Skin epidermis (tissue), 12 donors: ENCODE measurements at regions not wholly inside any gene's neighbourhood (a gene's known extent, or its start where the extent isn't known, plus 50 kb on each side); places are given as distances from the start of the nearest gene placed in this dataset.
"Not testable (repeated sequence)": the region's sequence is repeated elsewhere in the genome, so short reads cannot be mapped to it uniquely, and the experiment has no call there.

Source experiments
- H3K27ac ChIP-seq, 21 experiments: fragments of 200-600 bp; sonication (generic) in 11 of 21; one replicate each; pipeline ENCODE4 v1.5.0; 2020; ENCODE audit warnings: mild to moderate bottlenecking in 3 of 21, inconsistent platforms in 2 of 21, moderate library complexity in 2 of 21
- H3K4me3 ChIP-seq, 7 experiments: fragments of 200-600 bp; sonication (generic) in 2 of 7; one replicate each; pipeline ENCODE4 v1.5.0; 2020; ENCODE audit warnings: inconsistent platforms in 2 of 7, mild to moderate bottlenecking in 2 of 7, moderate library complexity in 1 of 7

DNA sequence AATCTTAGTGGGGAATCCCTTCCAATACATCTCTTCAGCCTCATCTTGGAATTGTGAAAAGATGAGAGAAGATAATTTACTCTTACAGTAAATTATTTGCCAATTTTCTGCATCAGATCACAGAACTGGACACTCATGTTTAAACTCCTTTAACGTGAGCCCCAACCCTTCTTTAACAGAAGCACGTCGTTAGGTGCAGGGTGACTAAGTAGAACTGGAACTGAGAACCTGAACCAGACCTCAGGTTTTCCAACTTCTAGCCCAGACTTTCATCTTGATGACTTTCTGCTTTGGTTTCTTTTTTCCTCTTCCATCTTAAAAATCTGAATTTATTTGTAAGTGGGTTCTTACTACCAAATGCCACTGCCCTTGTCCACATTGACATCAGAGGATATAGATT lies 57.2 kb upstream of the LYZL2 start:
- H3K27ac ChIP-seq, result no peak overlapping the region
- H3K4me3 ChIP-seq, result no peak overlapping the region

DNA sequence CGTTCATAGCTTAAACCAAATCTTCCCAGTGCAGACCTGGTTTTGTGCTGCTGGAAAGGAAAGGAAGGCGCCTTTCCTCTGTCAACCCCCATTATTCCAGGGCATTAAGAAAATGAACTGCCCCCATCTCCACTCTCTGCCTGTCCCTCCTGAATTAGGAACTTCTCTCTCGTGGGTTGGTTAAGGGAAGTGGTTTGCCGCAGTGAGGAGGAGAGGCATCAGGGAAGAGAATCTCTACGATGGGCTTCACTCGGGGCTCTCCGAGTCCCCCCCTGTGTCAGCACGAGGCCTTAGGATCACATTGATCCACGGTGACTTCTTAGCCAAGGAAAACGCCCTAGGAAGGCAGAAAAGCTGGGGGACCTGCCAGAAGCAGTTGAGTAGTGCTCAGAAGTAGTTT lies 53.9 kb upstream of the LYZL2 start:
- Histone ChIP-seq H3K27ac (no peak overlapping the region), H3K4me3 (no peak overlapping the region)

DNA sequence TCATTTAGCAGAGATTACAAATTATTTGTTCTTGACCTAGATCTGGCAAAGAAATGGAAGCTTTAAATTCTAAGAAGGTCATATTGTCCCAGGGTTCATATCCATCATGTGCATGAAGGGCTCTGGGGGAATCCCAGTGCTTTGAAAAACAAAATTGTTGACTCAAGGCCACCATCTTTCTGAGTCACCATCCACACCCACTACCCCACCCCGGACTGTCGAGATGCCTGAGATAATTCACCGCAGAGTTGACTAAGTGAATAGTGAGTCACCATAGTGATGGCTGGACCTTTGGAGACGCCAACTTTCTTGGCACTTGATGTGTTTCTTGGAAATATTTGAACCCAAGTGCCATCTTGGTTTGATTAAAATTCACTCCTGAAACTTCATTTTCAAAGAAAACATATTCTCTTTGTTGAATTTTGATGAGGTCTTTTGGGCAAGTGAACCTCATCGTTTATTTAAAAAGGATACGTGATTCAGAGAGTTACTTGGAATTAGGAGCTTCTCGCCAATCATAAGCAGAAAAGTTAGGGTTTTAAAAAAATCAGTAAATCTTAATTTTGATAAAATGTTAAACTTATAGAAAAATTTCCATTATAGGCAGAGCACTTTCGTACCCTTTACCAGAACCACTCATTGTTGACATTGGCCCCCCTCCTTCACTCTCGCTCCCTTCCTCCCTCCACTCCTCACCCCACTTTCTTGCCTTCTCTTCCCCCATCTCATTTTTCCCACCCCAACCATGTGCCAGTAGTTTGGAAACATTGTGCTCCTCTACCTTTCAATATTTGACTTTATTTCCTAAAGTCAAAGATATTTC lies 53.0 kb upstream of the LYZL2 start:
- H3K4me3 ChIP-seq, H3K27ac ChIP-seq: not testable (repeated sequence)

DNA sequence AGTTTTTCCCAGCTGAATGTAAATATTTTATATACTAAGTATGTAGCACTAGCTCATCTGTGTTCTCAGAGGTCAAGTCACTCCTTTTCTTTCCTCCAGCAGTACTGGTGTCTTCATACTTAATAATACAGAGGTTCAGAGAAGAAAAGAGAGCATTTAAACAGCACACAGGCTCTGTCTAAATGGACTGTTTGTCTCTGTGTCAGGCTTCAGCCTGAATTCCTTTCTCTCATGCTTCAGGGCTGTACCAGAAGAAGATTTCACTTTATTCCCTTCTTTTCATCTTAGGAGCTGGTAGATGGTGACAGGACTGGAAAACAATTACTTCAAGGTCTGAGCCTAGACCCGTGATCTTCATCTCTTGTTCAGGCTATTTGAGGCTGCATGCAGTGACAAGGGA lies 51.4 kb upstream of the LYZL2 start:
- no peak overlapping the region for H3K4me3 ChIP-seq
- no peak overlapping the region for H3K27ac ChIP-seq
